ELR (cell line): ENCODE measurements at regions not wholly inside any gene's neighbourhood (a gene's known extent, or its start where the extent isn't known, plus 50 kb on each side); places are given as distances from the start of the nearest gene placed in this dataset.

ENCODE experiments used
- DNase-seq: peaks from one replicate; pipeline ENCODE4 v3.0.0-alpha.2; 2015; ENCODE audit warnings: low read depth

- DNase-seq: peak; percentile 22
These were observed 330.3 kb upstream of the THBS1 start for GRCh38 chr15:39250460-39251186.

DNA sequence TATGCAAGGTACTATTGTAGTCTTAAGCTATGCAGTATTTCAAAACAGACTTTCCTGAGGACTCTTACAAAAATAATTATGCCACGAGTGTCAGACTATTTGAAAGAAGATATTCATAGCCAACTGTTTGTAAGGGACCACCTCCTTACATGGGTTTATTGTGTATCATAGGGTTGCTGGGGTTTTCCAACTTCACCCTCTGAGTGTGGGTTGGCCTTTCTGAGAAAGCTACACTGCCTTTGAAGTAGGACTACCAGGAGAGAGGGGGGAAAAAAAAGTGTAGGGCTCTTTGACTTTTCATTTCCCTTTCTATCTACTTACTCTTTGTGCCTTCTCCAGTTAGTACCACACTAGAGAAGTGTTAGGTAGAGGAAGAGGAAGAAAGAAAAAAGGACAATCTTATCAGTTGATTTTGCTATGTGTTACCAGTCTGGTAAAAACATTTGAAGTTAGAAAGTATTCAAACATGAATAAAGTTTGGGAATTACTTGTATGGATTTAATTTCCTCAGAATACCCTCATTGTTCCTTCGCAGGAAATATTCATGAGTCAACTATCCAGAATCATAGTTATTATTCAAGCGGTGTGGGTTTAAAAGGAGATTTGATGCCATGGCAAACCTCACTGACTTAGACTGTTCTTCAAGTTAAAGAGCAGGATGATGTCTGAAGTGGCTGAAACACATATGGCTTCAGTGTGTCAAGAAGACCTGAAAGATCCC is 329.3 kb upstream of the THBS1 start:
- DNase-seq: no peak

DNA sequence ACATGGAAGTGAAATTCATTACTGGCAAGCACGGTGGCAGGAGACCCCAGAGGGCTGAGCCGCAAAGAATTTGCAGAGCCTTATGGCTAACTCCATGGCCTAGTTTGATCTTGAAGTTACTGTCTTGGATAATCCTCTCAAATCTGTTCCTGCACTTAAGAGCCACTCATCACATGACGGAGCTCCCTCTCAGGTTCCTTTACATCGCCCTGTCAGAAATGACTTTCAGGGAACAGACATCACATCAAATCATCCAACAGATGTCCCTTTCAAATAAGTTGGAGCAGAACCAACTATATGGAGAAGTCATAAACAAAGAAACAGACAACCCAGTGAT is 328.8 kb upstream of the THBS1 start:
- no peak for DNase-seq

DNA sequence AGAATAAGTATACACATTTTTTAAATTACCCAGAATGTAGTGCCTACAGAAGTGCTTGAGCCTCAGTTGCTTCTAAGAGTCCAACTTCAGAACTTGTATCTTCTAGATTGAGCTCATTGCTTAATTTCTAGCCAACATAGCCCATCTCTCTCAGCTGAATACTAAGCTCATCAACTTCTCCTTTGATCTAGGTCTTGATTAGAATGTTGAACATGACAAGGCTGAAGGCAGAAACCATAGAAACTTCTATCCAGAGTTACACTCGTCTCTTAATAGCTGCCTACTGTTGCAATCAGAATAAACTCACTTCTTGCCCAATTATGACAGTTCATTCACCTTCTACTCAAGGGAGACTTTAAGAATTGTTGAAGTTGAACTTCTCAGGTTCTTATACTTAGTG is 327.3 kb upstream of the THBS1 start:
- no peak for DNase-seq

DNA sequence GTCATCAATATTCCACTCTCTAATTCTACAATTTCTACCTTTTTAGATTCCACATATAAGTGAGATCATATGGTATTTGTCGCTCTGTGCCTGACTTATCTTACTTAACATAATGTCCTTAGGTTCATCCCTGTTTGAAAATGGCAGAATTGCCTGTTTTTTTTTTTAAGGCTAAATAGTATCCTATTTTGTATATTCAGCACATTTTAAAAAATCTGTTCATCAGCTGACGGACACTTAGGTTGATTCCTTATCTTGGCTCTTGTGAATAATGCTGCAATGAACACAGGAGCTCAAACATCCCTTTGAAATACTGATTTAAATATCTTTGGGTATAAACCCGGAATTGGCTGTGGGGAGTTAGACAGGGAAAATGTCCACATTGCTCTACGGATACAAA is 326.7 kb upstream of the THBS1 start:
- no peak for DNase-seq

GRCh38 chr15:39255760-39256159 is 325.1 kb upstream of the THBS1 start:
- DNase-seq: no peak

DNA sequence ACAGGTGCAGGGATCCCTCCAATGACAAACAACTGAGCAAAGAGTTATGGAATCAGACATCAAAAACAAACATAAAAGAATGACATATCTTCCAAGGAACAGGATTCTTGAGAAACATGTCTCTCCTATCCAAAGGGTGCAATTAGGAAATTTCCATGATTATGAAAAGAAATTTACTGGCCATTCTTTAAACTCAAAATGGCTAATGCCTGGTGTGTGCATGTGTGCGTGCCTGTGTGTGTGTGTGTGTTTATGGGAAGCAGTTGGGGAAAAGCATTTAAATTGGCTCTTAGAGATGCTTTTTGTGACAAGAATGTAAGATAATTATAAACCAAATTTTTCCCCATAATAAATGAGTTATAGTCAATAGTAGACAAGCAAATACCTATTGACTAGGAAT is 320.5 kb upstream of the THBS1 start:
- DNase-seq: no peak

GRCh38 chr15:39260791-39261190 is 320.1 kb upstream of the THBS1 start:
- no peak for DNase-seq

- DNase-seq: peak; percentile 31
These were observed 319.3 kb upstream of the THBS1 start for GRCh38 chr15:39261397-39262183.

GRCh38 chr15:39262995-39263772 is 317.7 kb upstream of the THBS1 start:
- peak; percentile 82 for DNase-seq

GRCh38 chr15:39265261-39265660 is 315.6 kb upstream of the THBS1 start:
- no peak for DNase-seq

DNA sequence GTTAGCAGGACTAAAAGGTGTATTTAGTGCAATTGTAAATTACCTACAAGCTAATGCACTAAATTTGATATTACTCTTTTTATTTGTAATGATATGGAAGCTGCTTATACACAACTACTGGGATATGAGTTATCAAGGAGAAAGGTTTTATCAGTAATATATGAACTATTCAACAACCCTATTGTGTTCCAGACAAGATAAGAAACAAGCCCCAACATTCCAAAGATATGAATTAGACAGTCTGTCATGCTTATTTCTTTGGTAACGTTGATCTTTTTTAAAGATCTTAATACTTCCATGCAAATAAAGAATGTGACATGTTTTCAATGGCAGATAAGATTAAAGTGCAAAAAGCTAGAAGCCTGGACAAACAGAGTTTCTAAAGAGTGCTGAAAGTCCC is 314.0 kb upstream of the THBS1 start:
- peak; percentile 55 for DNase-seq

DNA sequence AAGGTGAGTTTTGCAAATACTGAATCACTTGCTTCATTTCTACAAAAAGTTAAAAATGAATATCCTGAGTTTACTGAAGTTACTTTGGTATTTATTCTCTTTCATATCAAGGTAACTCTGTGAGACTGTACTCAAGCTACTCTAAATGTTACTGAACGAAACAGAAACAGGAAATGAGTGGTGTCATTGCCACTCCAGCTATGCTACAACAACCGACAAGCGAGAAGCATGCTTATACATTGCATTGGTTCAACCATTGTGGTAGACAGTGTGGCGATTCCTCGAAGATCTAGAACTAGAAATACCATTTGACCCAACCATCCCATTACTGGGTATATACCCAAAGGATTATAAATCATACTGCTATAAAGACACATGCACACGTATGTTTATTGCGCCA is 313.2 kb upstream of the THBS1 start:
- peak; percentile 64 for DNase-seq

DNA sequence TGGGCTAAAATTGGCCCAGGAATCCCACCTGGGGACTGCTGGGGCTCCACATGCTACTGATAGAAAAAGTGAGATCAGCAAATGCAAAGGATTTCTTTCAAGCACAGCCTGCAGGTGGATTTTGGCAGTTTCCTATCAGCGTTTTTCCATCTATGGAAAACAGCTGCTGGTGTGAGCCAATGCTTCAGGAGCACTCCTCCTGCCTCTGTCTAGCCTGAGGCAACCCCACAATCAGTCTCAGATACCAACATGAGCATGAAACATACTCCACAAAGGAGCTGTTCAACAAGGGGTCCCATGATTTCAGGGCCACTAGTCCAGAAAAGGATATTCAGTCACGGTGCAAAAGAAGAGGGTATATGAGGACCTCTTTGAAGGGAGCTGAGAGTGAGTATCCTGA is 311.5 kb upstream of the THBS1 start:
- DNase-seq: no peak

DNA sequence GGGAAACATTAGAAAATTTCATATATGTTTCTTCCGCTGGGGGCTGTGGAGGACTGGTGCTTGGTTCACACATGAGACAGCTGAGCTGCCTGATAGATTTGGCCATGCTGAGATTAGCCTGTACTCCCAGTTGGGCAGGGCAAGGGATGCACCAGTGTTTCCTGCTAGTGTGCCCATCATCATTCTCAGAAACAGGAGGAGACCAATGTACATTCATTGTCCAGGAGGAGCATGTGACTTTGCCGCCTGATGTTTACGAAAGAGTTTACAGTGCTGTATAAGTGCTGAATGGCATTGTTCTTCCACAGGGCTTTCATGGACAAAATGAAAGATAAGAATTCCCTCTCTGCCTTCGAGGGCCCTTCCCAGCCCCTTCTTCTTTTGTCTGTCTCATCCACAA is 311.1 kb upstream of the THBS1 start:
- DNase-seq: no peak

DNA sequence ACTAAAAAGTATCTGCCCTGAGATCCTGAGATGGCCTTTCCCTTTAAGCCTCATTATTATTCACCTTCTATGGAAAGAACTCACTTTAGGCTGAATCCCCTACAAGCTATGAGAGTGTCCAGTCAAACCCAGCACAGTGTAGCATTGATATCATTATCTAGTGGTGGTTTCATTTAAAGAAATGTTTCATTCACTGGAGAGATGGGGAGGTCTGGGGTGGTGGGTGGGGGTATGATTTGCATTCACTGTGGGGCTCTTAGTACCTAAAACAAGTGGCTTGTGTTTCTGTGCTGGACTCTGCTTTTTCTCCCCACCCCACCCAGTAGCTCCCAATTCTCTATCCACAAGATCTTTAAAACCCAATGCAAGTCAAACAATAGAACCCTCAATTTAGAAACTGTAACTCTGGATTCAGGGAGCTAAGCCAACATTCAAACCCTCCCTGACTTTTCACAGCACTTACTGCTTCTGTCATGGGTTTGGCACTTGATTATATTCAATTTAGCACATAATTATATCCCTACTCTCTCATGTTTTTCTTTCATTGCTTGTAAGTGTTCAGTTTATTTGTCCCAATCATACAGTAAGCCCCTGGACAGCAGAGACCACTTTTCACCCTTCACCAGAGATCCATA is 310.5 kb upstream of the THBS1 start:
- peak; percentile 34 for DNase-seq

- DNase-seq: peak; percentile 99
These were observed 309.9 kb upstream of the THBS1 start for GRCh38 chr15:39270934-39271333.

DNA sequence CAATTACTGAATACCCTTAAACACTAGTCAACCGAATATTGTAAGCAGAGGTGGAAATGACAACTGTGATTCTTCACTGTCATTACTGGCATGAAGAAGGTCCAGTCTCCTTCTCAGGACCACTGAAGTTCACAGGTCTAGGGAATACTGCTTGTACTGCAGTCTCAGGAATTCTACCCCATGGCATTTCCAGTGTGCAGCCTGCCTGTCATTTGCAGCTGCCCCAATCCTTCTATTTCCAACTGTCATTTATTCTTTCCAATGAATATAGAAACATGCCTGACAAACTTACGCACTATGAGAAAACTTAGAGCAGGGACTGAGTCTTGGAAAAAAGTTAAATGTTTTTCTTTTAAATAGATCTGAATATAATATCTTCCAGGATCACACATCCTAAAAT is 308.0 kb upstream of the THBS1 start:
- no peak for DNase-seq

GRCh38 chr15:39273717-39274411 is 307.0 kb upstream of the THBS1 start:
- no peak for DNase-seq

DNA sequence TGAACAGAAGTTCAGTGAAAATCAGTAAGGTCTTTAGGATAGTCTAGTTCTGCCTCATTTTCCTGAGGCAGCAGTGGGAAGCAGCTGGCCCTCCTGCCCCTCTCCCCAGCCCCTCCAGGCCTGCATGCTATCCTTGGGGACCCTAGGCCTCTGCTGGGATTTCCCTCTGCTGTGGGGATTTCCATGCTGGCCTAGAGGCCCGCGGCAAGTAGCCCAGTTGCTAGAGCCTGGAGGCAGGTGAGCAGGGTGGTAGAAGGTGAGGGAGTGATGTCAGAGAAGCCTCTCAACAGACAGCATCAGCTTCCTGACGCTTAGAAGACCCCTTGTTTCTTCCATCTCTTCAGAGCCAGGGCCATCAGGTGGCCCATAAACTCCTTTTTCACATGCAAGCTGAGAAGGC is 305.8 kb upstream of the THBS1 start:
- no peak for DNase-seq

DNA sequence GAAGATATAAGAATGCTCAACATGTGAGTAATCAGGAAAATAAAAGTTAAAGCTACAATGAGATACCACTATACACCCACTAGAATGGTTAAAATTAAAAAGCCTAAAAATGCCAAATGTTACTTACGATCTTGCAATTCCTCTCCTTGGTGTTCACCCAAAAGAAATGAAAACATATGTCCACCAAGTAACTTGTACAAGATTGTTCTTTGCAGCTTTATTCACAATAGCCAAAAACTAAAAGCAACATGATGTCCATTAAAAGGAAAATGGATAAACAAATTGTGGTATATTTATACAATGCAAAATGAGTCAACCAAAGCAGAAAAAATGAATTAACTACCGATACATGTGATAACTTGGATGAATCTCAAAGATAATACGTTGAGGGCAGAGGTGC is 301.6 kb upstream of the THBS1 start:
- no peak for DNase-seq
